OCI-LY1 (cell line): ENCODE measurements at regions not wholly inside any gene's neighbourhood (a gene's known extent, or its start where the extent isn't known, plus 50 kb on each side); places are given as distances from the start of the nearest gene placed in this dataset.

Experiments
- H2AFZ ChIP-seq: fragments of 200-600 bp; sonication (generic), shearing (Covaris generic); 2 replicates; pipeline ENCODE4 v1.6.0; 2014; ENCODE audit warnings: antibody characterized with exemption, mild to moderate bottlenecking, low read length
- H3F3A ChIP-seq: fragments of 200-600 bp; sonication (generic), shearing (Covaris generic); 2 replicates; pipeline ENCODE4 v1.6.0; 2014; ENCODE audit warnings: mild to moderate bottlenecking, antibody characterized with exemption, low read length, moderate library complexity; ENCODE audit not compliant: insufficient read depth
- H3K27ac ChIP-seq: fragments of 200-600 bp; sonication (generic); 2 replicates; pipeline ENCODE4 v1.5.1; 2014; ENCODE audit warnings: low read length, mixed run types, mild to moderate bottlenecking, low read depth; ENCODE audit not compliant: poor library complexity, severe bottlenecking
- H3K27me3 ChIP-seq: fragments of 200-600 bp; sonication (generic); 2 replicates; pipeline ENCODE4 v1.6.0; 2014; ENCODE audit warnings: antibody characterized with exemption, mild to moderate bottlenecking, low read length, moderate library complexity; ENCODE audit not compliant: insufficient read depth
- H3K36me3 ChIP-seq: fragments of 200-600 bp; sonication (generic); 2 replicates; pipeline ENCODE4 v1.6.1; 2014; ENCODE audit warnings: mild to moderate bottlenecking, antibody characterized with exemption, low read length, moderate library complexity, mixed read lengths; ENCODE audit not compliant: insufficient read depth
- H3K4me1 ChIP-seq: fragments of 200-600 bp; sonication (generic); 2 replicates; pipeline ENCODE4 v1.5.1; 2014; ENCODE audit warnings: mild to moderate bottlenecking, low read length, moderate library complexity; ENCODE audit not compliant: insufficient read depth, severe bottlenecking
- H3K4me2 ChIP-seq: fragments of 200-600 bp; sonication (generic), shearing (Covaris generic); 2 replicates; pipeline ENCODE4 v1.6.1; 2014; ENCODE audit warnings: low read length
- H3K4me3 ChIP-seq: fragments of 200-600 bp; sonication (generic); 2 replicates; pipeline ENCODE4 v1.5.1; 2014; ENCODE audit warnings: low read length, low read depth, mild to moderate bottlenecking, mixed read lengths; ENCODE audit not compliant: poor library complexity, severe bottlenecking
- H3K79me2 ChIP-seq: fragments of 200-600 bp; shearing (Covaris generic); 2 replicates; pipeline ENCODE4 v1.6.1; 2016; ENCODE audit warnings: mixed run types, low read length, mixed read lengths; ENCODE audit not compliant: insufficient read depth
- H3K9ac ChIP-seq: fragments of 200-600 bp; sonication (generic), shearing (Covaris generic); 2 replicates; pipeline ENCODE4 v1.6.1; 2014; ENCODE audit warnings: mild to moderate bottlenecking, low read length, mixed read lengths
- H3K9me2 ChIP-seq: fragments of 200-600 bp; sonication (generic), shearing (Covaris generic); 2 replicates; pipeline ENCODE4 v1.6.1; 2014; ENCODE audit warnings: low read depth, mild to moderate bottlenecking, low read length, mixed read lengths
- H3K9me3 ChIP-seq: fragments of 200-600 bp; shearing (Covaris generic); 2 replicates; pipeline ENCODE4 v1.6.1; 2014; ENCODE audit warnings: low read length, mixed read lengths
- H4K20me1 ChIP-seq: fragments of 200-600 bp; sonication (generic), shearing (Covaris generic); 2 replicates; pipeline ENCODE4 v1.6.0; 2016; ENCODE audit warnings: mild to moderate bottlenecking, low read length; ENCODE audit not compliant: insufficient read depth
- CTCF ChIP-seq: fragments of 200-600 bp; sonication (generic), shearing (Covaris generic); IDR thresholded peaks from 2 replicates; pipeline ENCODE4 v1.5.1; 2017; ENCODE audit warnings: mild to moderate bottlenecking, antibody characterized with exemption, low read length, moderate library complexity, mixed read lengths
- EZH2 ChIP-seq: fragments of 200-600 bp; sonication (generic), shearing (Covaris generic); IDR thresholded peaks from 2 replicates; pipeline ENCODE4 v1.8.0; 2017; ENCODE audit warnings: borderline replicate concordance, mixed run types, mild to moderate bottlenecking, antibody characterized with exemption, low read length, moderate library complexity, mixed read lengths

- no peaks in the 10 kb centered on the region for H3K79me2 ChIP-seq
- H2AFZ ChIP-seq, result no peak overlapping the region
- no peaks in the 10 kb centered on the region for H3F3A ChIP-seq
- H3K27me3 ChIP-seq, result no peaks in the 10 kb centered on the region
- no peak overlapping the region for H3K4me2 ChIP-seq
- H3K9ac ChIP-seq, result no peak overlapping the region
- no peak overlapping the region for H3K27ac ChIP-seq
- TF ChIP-seq EZH2 (no peak), CTCF (no peak)
- H3K36me3 ChIP-seq, result no peaks in the 10 kb centered on the region
- H3K4me3 ChIP-seq, result no peak overlapping the region
- H3K9me3 ChIP-seq, result no peaks in the 10 kb centered on the region
- no peaks in the 10 kb centered on the region for H3K9me2 ChIP-seq
- H3K4me1 ChIP-seq, result no peaks in the 10 kb centered on the region
- H4K20me1 ChIP-seq, result no peaks in the 10 kb centered on the region
Measured at GRCh38 chr15:47862402-47862801, 145.1 kb downstream of the SEMA6D start.

- Histone ChIP-seq H3K9me3 (no peaks in the 10 kb centered on the region), H3K79me2 (no peaks in the 10 kb centered on the region), H3F3A (no peaks in the 10 kb centered on the region), H3K27ac (no peak overlapping the region), H3K4me3 (no peak overlapping the region), H3K9ac (no peak overlapping the region), H3K36me3 (no peaks in the 10 kb centered on the region), H3K4me2 (no peak overlapping the region), H2AFZ (no peak overlapping the region), H3K9me2 (no peaks in the 10 kb centered on the region), H3K27me3 (no peaks in the 10 kb centered on the region), H4K20me1 (no peaks in the 10 kb centered on the region), H3K4me1 (no peaks in the 10 kb centered on the region)
- no peak for TF ChIP-seq CTCF
- TF ChIP-seq EZH2, result no peak
Measured at GRCh38 chr15:47866446-47866845, 149.1 kb downstream of the SEMA6D start.

GRCh38 chr15:47870300-47870955 lies 153.1 kb downstream of the SEMA6D start:
- Histone ChIP-seq H3K27me3 (no peaks in the 10 kb centered on the region), H3K36me3 (no peaks in the 10 kb centered on the region), H3K9ac (no peak overlapping the region), H3K4me1 (no peaks in the 10 kb centered on the region), H3K79me2 (no peaks in the 10 kb centered on the region), H3K9me3 (no peaks in the 10 kb centered on the region), H4K20me1 (no peaks in the 10 kb centered on the region), H3K4me2 (no peak overlapping the region), H2AFZ (no peak overlapping the region), H3F3A (no peaks in the 10 kb centered on the region), H3K4me3 (no peak overlapping the region), H3K27ac (no peak overlapping the region), H3K9me2 (no peaks in the 10 kb centered on the region)
- TF ChIP-seq CTCF (no peak), EZH2 (no peak)
